ENCODE measurements at regions not wholly inside any gene's neighbourhood (a gene's known extent, or its start where the extent isn't known, plus 50 kb on each side); places are given as distances from the start of the nearest gene placed in this dataset.

- Histone ChIP-seq H3K4me3 (replicated peaks; ENCODE audit: insufficient read depth, low read length) (no peak overlapping the region), H3K27me3 (ENCODE audit: insufficient read depth, poor library complexity, severe bottlenecking) (no peaks in the 10 kb centered on the region), H3K27ac (replicated peaks) (no peak overlapping the region)
- TF ChIP-seq POLR2AphosphoS5 (IDR thresholded peaks at IDR 0.05; ENCODE audit: low read depth) (no peak), CTCF (IDR thresholded peaks at IDR 0.05; ENCODE audit: insufficient read depth, low read length) (no peak)
- no peak for DNase-seq (ENCODE audit: low read depth in 1 of 2, low spot score in 1 of 2)
These were observed 76.9 kb upstream of the SLCO2A1 start for GRCh38 chr3:134106580-134106979.

GRCh38 chr3:134105876-134106556, 76.3 kb upstream of the SLCO2A1 start:
- no peak overlapping the region for H3K27ac ChIP-seq (replicated peaks)
- TF ChIP-seq POLR2AphosphoS5 (IDR thresholded peaks at IDR 0.05; ENCODE audit: low read depth) (no peak), REST (IDR thresholded peaks at IDR 0.05; ENCODE audit: insufficient replicate concordance, low read depth) (no peak), GABPA (IDR thresholded peaks at IDR 0.05; ENCODE audit: low read depth) (no peak), CTCF (IDR thresholded peaks at IDR 0.05; ENCODE audit: insufficient read depth, low read length) (no peak), SPI1 (IDR thresholded peaks at IDR 0.05; ENCODE audit: borderline replicate concordance, low read depth) (no peak)
- H3K4me3 ChIP-seq (replicated peaks; ENCODE audit: insufficient read depth, low read length): no peak overlapping the region
- H3K27me3 ChIP-seq (ENCODE audit: insufficient read depth, poor library complexity, severe bottlenecking): no peaks in the 10 kb centered on the region
- no peak for DNase-seq (ENCODE audit: low read depth in 1 of 2, low spot score in 1 of 2)

- TF ChIP-seq REST (IDR thresholded peaks at IDR 0.05; ENCODE audit: insufficient replicate concordance, low read depth) (no peak), CTCF (IDR thresholded peaks at IDR 0.05; ENCODE audit: insufficient read depth, low read length) (no peak), SPI1 (IDR thresholded peaks at IDR 0.05; ENCODE audit: borderline replicate concordance, low read depth) (no peak), GABPA (IDR thresholded peaks at IDR 0.05; ENCODE audit: low read depth) (no peak), POLR2AphosphoS5 (IDR thresholded peaks at IDR 0.05; ENCODE audit: low read depth) (no peak)
- Histone ChIP-seq H3K4me3 (replicated peaks; ENCODE audit: insufficient read depth, low read length) (no peak overlapping the region), H3K27ac (replicated peaks) (no peak overlapping the region), H3K27me3 (ENCODE audit: insufficient read depth, poor library complexity, severe bottlenecking) (no peaks in the 10 kb centered on the region)
- no peak for DNase-seq (ENCODE audit: low read depth in 1 of 2, low spot score in 1 of 2)
These were observed 74.3 kb upstream of the SLCO2A1 start for GRCh38 chr3:134104031-134104430.

- no peaks in the 10 kb centered on the region for H3K27me3 ChIP-seq (ENCODE audit: insufficient read depth, poor library complexity, severe bottlenecking)
- no peak overlapping the region for H3K4me3 ChIP-seq (replicated peaks; ENCODE audit: insufficient read depth, low read length)
- no peak overlapping the region for H3K27ac ChIP-seq (replicated peaks)
- no peak for TF ChIP-seq POLR2AphosphoS5 (IDR thresholded peaks at IDR 0.05; ENCODE audit: low read depth)
- no peak for DNase-seq (ENCODE audit: low read depth in 1 of 2, low spot score in 1 of 2)
These were observed 73.7 kb upstream of the SLCO2A1 start for GRCh38 chr3:134103470-134103869.
